GM19035 (cell line): ENCODE measurements at regions not wholly inside any gene's neighbourhood (a gene's known extent, or its start where the extent isn't known, plus 50 kb on each side); places are given as distances from the start of the nearest gene placed in this dataset.
"Not testable (repeated sequence)": the region's sequence is repeated elsewhere in the genome, so short reads cannot be mapped to it uniquely, and the experiment has no call there.

Experiments used
- ATAC-seq: cut with Tn5 transposase; IDR thresholded peaks from one replicate; pipeline ENCODE4 v1.9.1; 2021; ENCODE audit not compliant: unreplicated experiment

DNA sequence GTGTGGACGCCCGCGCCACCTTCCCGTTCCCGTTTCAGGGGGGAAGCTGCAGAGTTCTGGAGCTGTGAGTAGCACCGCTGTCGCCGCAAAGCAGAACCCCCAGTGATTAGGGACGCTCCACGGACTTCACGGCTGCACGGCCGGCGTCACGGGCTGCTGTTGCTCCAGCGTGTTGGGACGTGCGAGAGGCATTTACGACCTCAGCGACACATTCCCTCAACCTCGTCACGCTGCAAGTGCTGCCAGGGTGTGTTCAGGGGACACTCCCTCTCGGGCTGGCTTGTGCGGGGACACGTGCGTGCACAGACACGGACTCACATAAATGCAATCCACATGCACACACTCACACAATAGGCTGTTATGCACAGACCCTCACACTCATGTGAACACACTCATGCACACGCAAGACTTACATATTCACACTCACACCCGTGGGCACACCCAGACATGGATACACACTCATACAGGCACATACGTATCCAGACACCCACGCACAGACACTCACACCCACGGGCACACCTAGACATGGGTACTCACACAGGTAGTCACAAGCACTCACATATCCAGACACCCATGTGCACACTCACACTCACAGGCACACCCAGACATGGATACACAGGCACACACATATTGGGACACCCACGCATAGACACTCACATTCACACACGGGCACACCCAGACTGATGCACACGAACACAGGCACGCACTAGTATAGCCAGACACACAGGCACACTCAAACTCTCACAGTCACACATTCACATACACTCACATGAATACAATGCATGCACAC lies 198.0 kb upstream of the ZNF469 start:
- ATAC-seq, result not testable (repeated sequence)

DNA sequence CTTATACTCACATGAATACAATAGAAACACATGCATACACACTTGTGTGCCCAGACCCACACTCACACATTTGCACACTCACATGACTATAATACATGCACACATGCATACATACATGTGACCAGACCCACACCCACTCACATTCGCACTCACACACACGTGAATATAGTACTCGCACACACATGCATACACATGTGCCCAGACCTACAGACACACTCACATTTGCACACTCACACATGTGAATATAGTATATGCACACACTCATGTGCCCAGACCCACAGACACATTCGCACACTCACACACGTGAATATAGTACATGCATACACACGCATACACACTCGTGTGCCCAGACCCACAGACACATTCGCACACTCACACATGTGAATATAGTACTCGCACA lies 197.4 kb upstream of the ZNF469 start:
- not testable (repeated sequence) for ATAC-seq

DNA sequence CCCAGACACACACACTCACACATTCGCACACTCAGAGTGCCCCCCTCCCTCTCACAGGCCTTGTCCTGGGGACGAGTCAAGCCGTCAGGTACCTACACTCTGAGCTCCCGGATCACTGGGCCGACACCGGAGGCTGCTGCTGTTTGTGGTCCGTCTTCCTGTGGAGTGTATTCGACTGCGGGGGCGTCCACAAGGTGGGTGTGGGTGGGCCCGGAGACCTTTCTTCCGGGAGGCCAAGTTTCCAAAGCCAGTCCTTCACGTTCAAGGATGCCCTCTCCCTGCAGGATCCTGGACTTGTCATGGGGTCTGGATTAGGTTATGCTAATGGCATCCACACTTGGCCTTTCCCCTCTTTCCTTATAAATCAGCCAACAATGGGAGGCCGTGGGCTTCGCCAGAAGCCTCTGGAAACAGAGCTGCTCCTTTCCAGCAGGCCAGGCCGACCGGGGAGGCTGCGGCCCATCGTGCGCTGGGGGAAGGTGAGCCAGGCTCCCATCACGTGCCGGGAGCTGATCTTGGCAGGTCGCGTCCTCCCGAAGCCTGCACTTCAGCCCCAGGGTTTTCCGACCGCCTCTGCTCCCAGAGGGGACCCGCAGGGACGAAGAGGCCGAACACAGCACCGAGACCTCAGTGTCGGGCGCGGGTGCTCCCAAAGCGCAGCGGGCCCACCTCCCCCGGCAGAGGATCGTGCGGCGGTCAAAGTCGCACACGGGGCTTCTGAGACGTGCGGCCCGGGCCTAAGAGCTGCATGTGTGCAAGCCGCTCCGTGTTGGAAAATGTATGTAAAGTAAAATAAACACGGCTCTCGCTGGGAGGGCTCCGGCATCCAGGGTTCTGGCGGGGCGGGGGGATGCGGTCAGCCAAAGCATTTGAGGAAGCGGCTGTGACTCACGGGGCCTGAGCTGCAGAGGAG lies 196.5 kb upstream of the ZNF469 start:
- ATAC-seq, result not testable (repeated sequence)

DNA sequence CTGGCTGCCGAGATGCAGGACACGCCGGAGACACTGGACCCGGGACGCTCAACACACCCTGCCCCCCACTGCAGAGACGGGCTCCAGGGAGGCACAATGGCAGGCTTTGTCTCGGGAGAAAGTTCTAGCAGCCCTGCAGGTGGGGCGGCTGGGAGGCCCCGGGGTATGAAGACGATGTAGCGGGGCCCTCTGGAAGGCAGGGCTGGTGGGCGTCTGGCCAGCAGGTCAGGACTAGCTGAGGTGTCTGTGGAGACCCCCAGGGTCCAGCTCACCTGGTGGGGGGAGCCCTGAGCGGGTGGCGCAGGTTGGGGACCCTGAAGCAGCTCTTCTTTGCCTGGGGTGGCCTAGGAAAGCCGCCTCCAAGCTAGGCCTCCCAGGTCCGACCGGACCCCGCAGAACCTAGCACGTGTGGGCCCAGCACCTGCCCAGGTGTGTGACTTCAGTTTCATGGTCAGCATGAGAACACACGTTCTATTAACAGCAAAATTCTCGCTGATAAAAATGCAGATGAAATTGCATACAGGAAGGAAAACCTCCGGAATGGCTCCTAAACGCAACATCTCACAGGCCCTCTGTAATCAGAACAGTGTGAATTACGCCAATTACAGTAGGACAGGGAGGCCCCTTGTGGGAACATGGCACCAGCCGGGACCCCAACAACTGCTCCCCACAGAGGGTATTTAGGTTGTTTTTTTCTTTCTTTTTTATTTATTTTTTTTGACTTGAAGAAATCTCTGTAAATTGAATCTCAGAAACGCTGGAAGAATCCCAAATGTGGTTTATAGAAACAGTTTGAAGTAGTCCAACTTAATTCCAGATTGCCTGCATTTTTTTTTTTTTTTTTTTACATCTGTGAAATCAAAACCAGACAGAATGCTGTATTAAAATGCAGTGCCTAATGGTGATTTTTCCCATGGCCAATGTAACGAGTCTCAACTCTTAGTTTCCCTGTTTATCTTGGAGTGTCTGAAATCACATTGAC lies 195.6 kb upstream of the ZNF469 start:
- not testable (repeated sequence) for ATAC-seq

DNA sequence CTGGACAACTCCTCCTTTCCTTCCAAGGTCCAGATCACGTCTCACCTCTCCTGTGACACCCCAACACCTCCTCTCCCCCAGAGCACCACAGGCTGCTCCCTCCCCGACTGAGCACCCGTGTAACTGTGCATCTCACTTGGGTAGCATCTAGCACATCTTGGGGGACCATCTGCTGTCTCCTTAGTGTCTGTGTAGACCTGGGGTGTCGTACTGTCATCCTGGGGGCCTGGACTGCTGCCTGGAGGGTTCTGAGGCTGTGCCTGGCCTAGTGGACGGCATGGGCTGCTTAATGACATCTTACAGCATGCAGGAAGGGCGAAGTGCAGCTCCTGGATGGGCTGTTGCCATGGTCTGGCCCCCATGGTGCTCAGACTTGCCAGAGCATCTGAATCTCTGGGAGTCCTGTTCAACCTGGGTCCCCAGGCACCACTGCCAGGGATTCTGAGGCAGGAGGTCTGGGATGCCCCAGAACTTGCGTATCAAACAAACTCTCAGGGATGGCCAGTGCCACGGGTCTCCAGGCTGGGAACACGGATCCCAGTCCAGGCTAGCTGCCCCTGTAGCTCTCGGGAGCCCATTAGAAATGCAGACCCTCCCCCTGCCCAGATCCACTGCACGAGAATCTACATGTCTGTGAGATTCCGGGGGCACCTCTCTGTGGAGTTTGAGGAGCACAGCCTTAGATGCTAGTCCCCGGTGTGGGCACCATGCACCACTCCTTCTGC lies 194.4 kb upstream of the ZNF469 start:
- ATAC-seq, result not testable (repeated sequence)

DNA sequence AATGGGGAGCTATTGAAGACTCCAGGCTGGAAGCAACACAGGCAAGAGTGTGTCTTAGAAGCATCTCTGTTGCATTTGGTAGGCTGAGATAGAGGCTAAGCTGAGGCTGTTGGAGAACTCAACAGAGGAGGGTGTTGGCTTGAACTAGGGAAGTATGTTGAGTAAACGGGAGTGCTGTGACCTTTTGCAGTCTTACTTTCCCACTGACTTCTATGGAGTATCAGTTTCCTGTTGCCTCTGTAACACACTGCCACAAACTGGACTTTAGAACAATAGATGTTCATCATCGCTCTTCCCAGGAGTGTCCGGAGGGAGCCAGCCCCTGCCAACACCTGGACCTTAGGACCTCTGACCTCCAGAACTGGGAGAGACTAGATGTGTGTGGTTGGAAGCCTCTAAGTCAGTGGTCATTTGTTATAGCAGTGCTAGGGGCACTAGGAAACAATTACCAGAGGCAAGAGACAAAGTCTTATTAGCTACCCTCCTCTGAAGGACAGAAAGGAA lies 192.1 kb upstream of the ZNF469 start:
- not testable (repeated sequence) for ATAC-seq

DNA sequence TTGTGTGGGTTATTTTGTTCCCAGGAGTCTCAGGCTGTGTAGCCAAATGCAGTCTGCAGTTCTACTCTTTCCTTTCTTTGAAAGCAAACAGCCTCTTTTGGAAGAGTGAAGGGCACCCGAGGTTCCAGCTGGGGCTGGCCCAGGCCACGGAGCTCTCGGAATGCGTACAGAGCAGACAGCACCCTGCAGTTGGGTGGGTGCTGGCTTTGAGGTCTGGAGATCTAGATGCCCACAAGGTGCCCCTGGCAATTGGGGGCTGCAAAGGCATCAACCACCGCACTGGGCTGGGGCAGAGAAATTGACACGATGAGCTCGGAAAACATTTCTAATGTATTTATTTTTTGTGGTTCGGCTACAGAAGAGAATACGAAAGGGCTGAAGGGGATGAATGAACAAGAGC lies 191.6 kb upstream of the ZNF469 start:
- not testable (repeated sequence) for ATAC-seq

DNA sequence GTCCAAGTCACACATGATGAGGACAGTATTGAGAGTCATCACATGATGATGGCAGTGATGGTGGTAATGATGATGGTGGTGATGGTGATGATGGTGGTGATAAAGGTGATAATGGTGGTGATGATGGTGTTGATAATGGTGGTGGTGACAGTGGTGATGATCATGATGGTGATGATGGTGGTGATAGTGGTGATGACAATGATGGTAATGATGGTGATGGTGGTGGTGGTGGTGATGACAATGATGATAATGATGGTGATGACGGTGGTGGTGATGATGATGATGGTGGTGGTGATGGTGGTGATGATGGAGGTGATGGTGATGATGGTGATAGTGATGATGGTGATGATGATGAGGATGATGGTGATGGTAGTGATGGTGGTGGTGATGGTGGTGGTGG lies 190.2 kb upstream of the ZNF469 start:
- ATAC-seq, result no peak

DNA sequence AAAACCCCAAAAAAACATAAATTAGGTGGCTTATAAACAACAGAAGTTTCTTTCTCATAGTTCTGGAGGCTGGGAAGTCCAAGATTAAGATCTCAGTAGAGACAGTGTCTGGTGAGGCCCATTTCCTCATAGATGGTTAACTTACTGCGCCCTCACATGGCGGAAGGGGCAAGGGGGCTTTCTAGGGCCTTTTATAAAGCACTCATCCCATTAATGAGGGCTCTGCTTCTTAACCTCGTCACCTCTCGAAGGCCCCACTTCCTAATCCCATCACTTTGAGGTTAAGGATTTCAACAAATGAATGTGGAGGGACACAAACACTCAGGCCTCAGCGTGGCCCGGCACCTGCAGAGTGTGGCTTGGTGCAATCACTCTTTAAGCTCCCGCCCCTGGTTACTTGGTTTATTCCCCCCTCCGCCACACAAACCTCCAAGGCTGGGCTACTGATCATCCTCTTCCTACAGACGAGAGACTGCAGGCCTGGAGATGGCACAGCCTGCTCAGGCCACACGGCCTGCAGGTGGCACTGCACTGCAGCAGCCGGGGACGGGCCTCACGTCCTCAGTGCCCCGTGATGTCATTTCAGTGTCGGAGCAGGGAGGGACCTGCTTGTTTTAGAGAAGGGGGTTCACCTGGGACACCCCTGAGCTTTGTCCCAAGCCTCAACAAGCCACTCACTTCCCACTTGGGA lies 188.9 kb upstream of the ZNF469 start:
- not testable (repeated sequence) for ATAC-seq

DNA sequence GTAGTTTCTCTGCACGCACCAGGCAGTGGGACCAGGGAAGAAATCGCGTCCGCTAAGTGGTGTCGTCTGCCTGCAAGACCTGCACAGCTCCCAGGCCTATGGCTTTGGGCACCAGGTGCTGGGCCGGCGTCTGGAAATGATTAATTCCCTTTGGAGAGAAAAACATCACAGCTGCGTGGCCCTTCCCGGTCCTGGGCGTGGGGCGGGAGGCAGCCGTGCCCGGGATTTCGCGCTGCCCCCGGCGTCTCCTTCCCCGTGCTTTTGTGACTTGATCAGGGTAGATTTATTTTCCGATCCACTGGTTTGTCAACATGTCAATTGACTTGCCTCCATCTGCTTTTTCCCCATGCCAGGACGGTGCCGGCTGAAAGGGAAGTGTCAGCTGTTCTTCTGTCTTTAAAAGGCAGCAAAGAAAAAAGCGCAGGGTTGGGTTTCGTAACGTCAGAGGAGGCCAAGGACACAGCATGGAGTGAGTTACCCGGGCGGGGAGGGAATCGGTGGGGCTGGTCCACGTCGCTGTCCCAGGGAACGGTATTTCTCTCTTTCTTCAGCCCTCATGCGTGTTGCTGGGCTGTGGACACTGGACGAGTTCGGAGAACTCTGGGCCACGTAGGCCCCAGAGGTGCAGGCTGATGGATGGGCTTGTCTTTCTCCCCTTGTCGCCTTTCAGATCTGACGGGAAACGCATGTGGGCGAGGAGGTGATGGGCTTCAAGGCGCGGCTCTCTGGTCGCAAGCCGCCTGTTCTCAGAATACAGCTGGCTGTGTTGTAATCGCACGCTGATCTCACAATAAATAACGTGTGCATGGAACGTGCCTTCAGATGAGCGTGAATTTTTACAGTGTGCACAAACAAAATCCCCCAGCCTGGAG lies 188.1 kb upstream of the ZNF469 start:
- ATAC-seq, result no peak

DNA sequence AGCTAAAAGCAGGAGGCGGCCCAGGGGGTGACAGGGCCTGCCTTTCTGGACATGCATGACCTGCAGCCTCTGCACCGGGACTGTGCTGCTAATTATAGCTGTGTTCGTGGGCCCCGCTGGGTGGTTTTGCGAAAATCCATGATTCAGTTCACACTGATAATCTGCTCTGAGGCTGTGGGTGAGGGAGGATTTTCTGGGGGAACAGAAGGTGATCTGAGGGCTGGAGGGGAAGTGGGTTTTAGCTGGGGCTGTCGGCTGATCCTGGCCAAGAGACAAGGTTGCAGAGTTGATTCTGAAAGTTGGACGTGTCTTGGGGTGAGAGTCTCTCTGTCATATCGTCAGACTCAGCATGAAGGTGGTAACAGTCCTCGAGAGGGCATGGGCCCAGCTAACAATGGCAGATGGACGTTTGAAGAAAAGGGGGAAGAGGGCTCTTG lies 187.5 kb upstream of the ZNF469 start:
- no peak for ATAC-seq

DNA sequence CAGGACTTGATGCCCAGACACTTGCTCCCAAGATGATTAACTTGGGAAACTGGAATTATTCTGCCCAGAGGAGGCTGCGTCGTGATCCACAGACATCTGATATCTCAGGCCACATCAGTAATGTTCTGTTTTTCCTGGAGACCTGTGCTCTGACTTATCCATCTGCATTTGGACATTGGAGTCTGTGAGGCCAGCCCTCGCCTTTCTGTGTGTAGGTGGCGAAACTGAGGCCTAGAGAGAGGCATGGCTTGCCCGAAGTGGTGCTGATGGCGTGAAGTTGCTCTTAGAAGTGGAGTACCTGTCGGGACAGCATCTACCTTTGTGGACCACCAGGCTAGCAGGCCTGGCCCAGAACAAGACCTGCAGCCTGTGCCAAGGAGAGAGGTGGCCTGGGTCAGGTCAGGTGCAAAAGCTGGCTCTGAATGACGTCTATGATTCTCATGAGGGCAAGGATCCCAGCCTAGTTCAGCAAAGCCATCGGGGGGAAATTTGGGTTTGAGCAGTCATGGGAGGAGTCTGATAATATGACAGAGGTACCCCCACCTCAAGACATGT lies 186.8 kb upstream of the ZNF469 start:
- ATAC-seq, result no peak

DNA sequence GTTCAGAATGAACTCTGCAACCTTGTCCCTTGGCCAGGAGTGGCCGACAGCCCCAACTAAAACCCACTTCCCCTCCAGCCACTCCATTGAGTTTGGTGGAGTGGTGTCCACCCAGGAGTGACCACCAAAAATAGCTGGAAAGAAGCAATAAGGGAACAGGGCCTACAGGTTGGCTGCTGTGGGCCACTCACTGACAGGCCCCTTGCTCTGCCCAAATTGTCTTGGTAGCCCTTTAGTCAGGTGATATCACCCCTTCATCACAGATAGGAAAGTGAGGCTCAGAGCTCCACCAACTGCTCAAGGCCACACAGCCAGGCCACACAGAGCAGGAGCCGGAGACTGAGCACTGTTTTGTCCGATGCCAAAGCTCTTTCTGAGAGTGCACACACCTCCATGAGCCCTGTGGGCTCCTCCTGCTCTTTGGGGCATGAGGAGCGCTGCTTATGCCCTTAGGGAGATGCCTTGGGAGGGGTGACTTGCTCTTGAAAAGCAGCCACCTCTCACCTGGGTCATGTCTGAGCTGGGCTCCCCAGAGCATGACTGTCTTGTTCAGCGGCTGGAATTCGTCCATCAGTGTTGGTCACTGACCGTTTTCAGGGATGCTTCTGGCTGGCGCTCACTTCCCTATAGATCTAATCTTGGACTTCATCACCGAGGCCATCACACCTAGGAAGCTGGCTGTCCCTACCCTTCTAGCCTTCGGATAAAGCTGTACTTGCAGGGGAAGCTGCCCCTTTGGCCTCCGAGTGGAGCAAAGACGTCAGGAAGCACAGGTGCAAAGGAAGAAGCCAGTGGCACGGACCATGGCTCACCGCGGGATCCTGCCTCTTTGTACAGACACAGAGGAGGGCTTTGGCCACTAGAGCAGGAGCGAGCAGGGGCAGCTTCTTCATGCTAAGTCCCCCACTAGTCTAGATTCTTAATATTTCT lies 186.0 kb upstream of the ZNF469 start:
- no peak for ATAC-seq

DNA sequence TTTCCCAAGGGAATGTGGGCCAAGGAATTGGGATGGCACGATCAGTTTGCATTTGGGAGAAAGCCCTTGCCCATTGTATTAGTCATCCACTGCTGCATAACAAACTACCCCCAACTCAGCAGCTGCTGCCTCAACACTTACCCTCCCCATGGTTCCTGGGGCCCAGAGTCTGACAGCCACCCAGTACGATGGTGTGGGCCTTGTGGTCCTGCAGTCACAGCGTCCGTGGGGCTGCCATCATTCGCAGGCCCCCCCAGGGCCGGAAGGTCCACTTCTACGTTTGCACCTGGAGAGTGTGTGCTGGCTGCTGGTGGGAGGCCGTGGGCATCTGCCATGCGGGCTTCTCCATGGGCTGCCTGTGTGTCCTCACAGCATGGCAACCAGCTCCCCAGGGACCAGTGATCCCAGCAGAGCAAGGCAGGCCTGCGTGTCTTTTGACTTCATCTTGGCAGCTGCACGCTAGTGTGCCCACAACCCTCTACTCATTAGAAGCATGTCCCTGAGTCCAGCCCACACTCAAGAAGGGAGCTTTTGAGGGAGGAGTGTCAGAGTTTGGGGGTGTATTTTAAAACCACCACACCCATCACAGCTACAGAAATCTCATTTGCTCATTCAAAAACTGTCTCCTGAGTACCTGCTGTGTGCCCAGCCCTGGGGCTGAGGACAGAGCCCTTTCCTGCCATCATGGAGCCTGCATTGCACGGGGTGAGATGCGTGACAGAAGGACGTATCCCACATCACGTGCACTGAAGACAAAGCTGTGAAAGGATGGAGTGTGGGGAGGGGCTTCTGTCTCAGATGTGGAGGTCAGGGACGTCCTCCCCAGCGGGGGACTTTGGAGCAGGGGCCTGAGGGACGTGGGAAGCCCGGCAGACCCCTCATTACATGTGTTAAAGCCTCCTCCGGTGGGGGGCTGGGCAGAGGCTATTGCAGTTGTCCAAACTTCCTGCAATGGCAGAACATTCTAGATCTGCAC lies 185.0 kb upstream of the ZNF469 start:
- no peak for ATAC-seq

DNA sequence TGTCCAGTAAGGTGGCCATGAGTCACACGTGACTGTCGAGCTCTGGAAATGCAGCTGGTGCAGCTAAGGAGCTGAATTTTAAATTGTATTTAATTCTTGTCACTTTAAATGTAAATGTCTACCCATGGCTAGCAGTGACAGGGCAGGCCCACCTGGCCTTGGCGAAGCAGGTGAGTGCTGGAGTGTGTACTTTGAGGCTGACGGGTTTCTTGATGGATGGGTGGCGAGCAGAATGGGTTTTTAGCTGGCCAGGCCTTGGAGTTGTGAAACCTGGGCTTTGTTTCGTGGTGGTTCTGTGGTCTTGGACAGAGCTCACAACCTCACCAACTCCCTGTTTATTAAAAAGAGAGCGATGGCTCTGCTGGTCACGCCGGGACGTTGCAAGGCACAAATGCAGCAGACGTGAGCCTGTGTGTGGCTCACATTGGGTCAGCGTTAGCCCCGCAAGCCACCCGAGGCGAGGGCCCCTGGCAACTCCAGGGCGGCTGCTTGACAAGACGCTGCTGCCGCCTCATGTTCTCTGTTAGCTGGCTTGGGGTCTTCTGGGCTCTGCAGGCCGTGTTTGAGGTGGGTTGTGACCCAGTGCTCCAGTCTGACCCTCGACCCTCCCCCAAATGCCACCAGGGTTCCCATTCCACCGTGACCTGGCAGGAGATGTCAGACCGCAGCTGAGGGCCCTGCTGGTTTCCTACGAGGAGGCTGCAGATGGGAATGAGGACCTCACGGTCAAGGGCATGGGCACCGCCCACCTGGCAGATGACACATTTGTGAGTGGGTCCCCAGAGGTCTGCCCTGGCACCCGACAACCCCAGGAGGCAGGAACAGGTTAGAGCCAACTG lies 184.1 kb upstream of the ZNF469 start:
- ATAC-seq, result not testable (repeated sequence)
